WTC11 (cell line): ENCODE measurements at regions not wholly inside any gene's neighbourhood (a gene's known extent, or its start where the extent isn't known, plus 50 kb on each side); places are given as distances from the start of the nearest gene placed in this dataset.

Source experiments
- ATAC-seq: fragments of 200-7000 bp; cut with Tn5 transposase; 2 replicates; pipeline ENCODE4 v1.10.0; 2021; ENCODE audit warnings: mild to moderate bottlenecking, moderate library complexity
- CTCF ChIA-PET: fragments of 300-600 bp; sonication (Branson Sonifier 250); formaldehyde crosslinking; loops from one replicate; lab custom pipeline; 2021; ENCODE audit warnings: antibody characterized with exemption; lab: Charles Lee
- POLR2A ChIA-PET: fragments of 350-600 bp; sonication (Branson Sonifier 250); formaldehyde crosslinking; loops from one replicate; lab custom pipeline; 2021; ENCODE audit warnings: antibody characterized with exemption; lab: Charles Lee
- DNase-seq: peaks from one replicate; pipeline ENCODE4 v3.0.0; 2021; ENCODE audit warnings: low spot score
- H3K27ac Mint-ChIP-seq: 2 replicates; pipeline ENCODE4 v1.8.0; 2021; ENCODE audit warnings: mixed read lengths
- H3K27me3 Mint-ChIP-seq: 2 replicates; pipeline ENCODE4 v1.8.0; 2021; ENCODE audit warnings: low read depth, mild to moderate bottlenecking, moderate library complexity, mixed read lengths
- H3K36me3 Mint-ChIP-seq: 2 replicates; pipeline ENCODE4 v1.8.0; 2021; ENCODE audit warnings: mixed read lengths
- H3K4me1 Mint-ChIP-seq: 2 replicates; pipeline ENCODE4 v1.8.0; 2022; ENCODE audit warnings: mixed read lengths
- H3K4me3 Mint-ChIP-seq: 2 replicates; pipeline ENCODE4 v1.8.0; 2021; ENCODE audit warnings: mild to moderate bottlenecking, moderate library complexity, mixed read lengths
- H3K9me3 Mint-ChIP-seq: 2 replicates; pipeline ENCODE4 v1.8.0; 2021; ENCODE audit warnings: mixed read lengths
- ATF3 ChIP-seq: sonication (generic); formaldehyde crosslinking; conservative IDR thresholded peaks from 2 replicates; pipeline ENCODE4 v1.8.1; 2022; ENCODE audit warnings: mild to moderate bottlenecking, missing genetic modification reagents
- ERG ChIP-seq: fragments of 250-450 bp; sonication (Bioruptor Pico); IDR thresholded peaks from 2 replicates; pipeline ENCODE4 v1.8.0; 2021; ENCODE audit warnings: mild to moderate bottlenecking
- ETV6 ChIP-seq: sonication (generic); formaldehyde crosslinking; IDR thresholded peaks from 2 replicates; pipeline ENCODE4 v1.8.1; 2022; ENCODE audit warnings: mild to moderate bottlenecking, missing genetic modification reagents
- FOXK1 ChIP-seq: sonication (generic); formaldehyde crosslinking; IDR thresholded peaks from 2 replicates; pipeline ENCODE4 v1.8.0; 2022; ENCODE audit warnings: mild to moderate bottlenecking, moderate library complexity, missing genetic modification reagents
- GABPB1 ChIP-seq: sonication (generic); formaldehyde crosslinking; IDR thresholded peaks from 2 replicates; pipeline ENCODE4 v1.8.1; 2023; ENCODE audit warnings: mild to moderate bottlenecking, missing genetic modification reagents
- GRHL2 ChIP-seq: fragments of 250-450 bp; sonication (Bioruptor Pico); IDR thresholded peaks from 2 replicates; pipeline ENCODE4 v1.8.0; 2022; ENCODE audit warnings: mild to moderate bottlenecking, moderate library complexity; ENCODE audit not compliant: insufficient replicate concordance, severe bottlenecking
- HMGA2 ChIP-seq: fragments of 250-450 bp; sonication (Bioruptor Pico); IDR thresholded peaks from 2 replicates; pipeline ENCODE4 v1.4.0; 2021; ENCODE audit warnings: mild to moderate bottlenecking, moderate library complexity
- IRF2 ChIP-seq: sonication (generic); formaldehyde crosslinking; IDR thresholded peaks from 2 replicates; pipeline ENCODE4 v1.8.0; 2022; ENCODE audit warnings: low read depth, missing genetic modification reagents, borderline replicate concordance
- MLX ChIP-seq: sonication (generic); formaldehyde crosslinking; IDR thresholded peaks from 2 replicates; pipeline ENCODE4 v1.8.1; 2023; ENCODE audit warnings: mild to moderate bottlenecking, missing genetic modification reagents, moderate library complexity
- NFE2L1 ChIP-seq: sonication (generic); formaldehyde crosslinking; IDR thresholded peaks from 2 replicates; pipeline ENCODE4 v1.8.1; 2023; ENCODE audit warnings: missing genetic modification reagents
- NR3C1 ChIP-seq: sonication (generic); formaldehyde crosslinking; conservative IDR thresholded peaks from 2 replicates; pipeline ENCODE4 v1.8.1; 2023; ENCODE audit warnings: low read depth, mild to moderate bottlenecking, missing genetic modification reagents
- PRDM15 ChIP-seq: sonication (generic); formaldehyde crosslinking; IDR thresholded peaks from 2 replicates; pipeline ENCODE4 v1.8.0; 2022; ENCODE audit warnings: missing genetic modification reagents
- PRRX2 ChIP-seq: fragments of 250-450 bp; sonication (Bioruptor Pico); IDR thresholded peaks from 2 replicates; pipeline ENCODE4 v1.8.0; 2021; ENCODE audit warnings: mild to moderate bottlenecking
- RORB ChIP-seq: fragments of 250-450 bp; sonication (Bioruptor Pico); IDR thresholded peaks from 2 replicates; pipeline ENCODE4 v1.9.0; 2021; ENCODE audit warnings: mild to moderate bottlenecking
- SMAD3 ChIP-seq: sonication (generic); formaldehyde crosslinking; IDR thresholded peaks from 2 replicates; pipeline ENCODE4 v1.8.0; 2022; ENCODE audit warnings: missing genetic modification reagents, mild to moderate bottlenecking, borderline replicate concordance
- SP1 ChIP-seq: sonication (generic); formaldehyde crosslinking; conservative IDR thresholded peaks from 2 replicates; pipeline ENCODE4 v1.8.1; 2022; ENCODE audit warnings: missing genetic modification reagents
- TCF7 ChIP-seq: sonication (generic); formaldehyde crosslinking; IDR thresholded peaks from 2 replicates; pipeline ENCODE4 v1.8.0; 2022; ENCODE audit warnings: mild to moderate bottlenecking, low read depth, missing genetic modification reagents, moderate library complexity
- TEAD4 ChIP-seq: sonication (generic); formaldehyde crosslinking; IDR thresholded peaks from 2 replicates; pipeline ENCODE4 v1.8.0; 2022; ENCODE audit warnings: mild to moderate bottlenecking, missing genetic modification reagents
- USF2 ChIP-seq: sonication (generic); formaldehyde crosslinking; IDR thresholded peaks from 2 replicates; pipeline ENCODE4 v1.8.1; 2023; ENCODE audit warnings: mild to moderate bottlenecking, missing genetic modification reagents, moderate library complexity
- ZNF232 ChIP-seq: sonication (generic); formaldehyde crosslinking; IDR thresholded peaks from 2 replicates; pipeline ENCODE4 v1.8.0; 2022; ENCODE audit warnings: mild to moderate bottlenecking, missing genetic modification reagents
- ZNF423 ChIP-seq: fragments of 250-450 bp; sonication (Bioruptor Pico); IDR thresholded peaks from 2 replicates; pipeline ENCODE4 v2.1.2; 2022; ENCODE audit warnings: mild to moderate bottlenecking, moderate library complexity
- ZNF512 ChIP-seq: sonication (generic); formaldehyde crosslinking; IDR thresholded peaks from 2 replicates; pipeline ENCODE4 v1.8.1; 2022; ENCODE audit warnings: missing genetic modification reagents, borderline replicate concordance
- ZSCAN18 ChIP-seq: fragments of 250-450 bp; sonication (Bioruptor Pico); IDR thresholded peaks from 2 replicates; pipeline ENCODE4 v2.1.2; 2022; ENCODE audit warnings: mild to moderate bottlenecking, moderate library complexity

- ChIA-PET CTCF (no interaction called here), POLR2A (no interaction called here)
- DNase-seq (no peak), ATAC-seq (no peak)
- Mint-ChIP-seq H3K27ac (no peak overlapping the region), H3K4me3 (no peak overlapping the region), H3K36me3 (no peaks in the 10 kb centered on the region), H3K4me1 (no peaks in the 10 kb centered on the region), H3K27me3 (no peaks in the 10 kb centered on the region), H3K9me3 (peaks cover 4% of the 10 kb centered on the region)
- no peak for TF ChIP-seq GRHL2 (CRISPR knock-in tag)
- no peak for TF ChIP-seq SP1 (CRISPR knock-in tag)
- no peak for TF ChIP-seq ERG (CRISPR knock-in tag)
- TF ChIP-seq ATF3 (CRISPR knock-in tag), result no peak
- TF ChIP-seq TCF7 (CRISPR knock-in tag), result no peak
- no peak for TF ChIP-seq PRRX2
- no peak for TF ChIP-seq ZNF512 (CRISPR knock-in tag)
- TF ChIP-seq HMGA2 (CRISPR knock-in tag), result no peak
- TF ChIP-seq MLX (CRISPR knock-in tag), result no peak
- no peak for TF ChIP-seq GABPB1 (CRISPR knock-in tag)
- no peak for TF ChIP-seq SMAD3
- no peak for TF ChIP-seq ZNF232 (CRISPR knock-in tag)
- TF ChIP-seq RORB (CRISPR knock-in tag), result no peak
- TF ChIP-seq ZSCAN18 (CRISPR knock-in tag), result no peak
- TF ChIP-seq NR3C1, result no peak
- TF ChIP-seq ZNF423, result no peak
Observed at GRCh38 chr7:85705076-85705475, 518.2 kb upstream of the SEMA3D start.

- Mint-ChIP-seq H3K4me3 (no peak overlapping the region), H3K27me3 (no peaks in the 10 kb centered on the region), H3K36me3 (no peaks in the 10 kb centered on the region), H3K27ac (no peak overlapping the region), H3K4me1 (no peaks in the 10 kb centered on the region), H3K9me3 (peaks cover 4% of the 10 kb centered on the region)
- ATAC-seq, result no peak
- POLR2A ChIA-PET, result no interaction called here
- CTCF ChIA-PET, result no interaction called here
- no peak for DNase-seq
- no peak for TF ChIP-seq ZNF423
- no peak for TF ChIP-seq FOXK1
- no peak for TF ChIP-seq TEAD4 (CRISPR knock-in tag)
- no peak for TF ChIP-seq NR3C1
- no peak for TF ChIP-seq ZNF232 (CRISPR knock-in tag)
- TF ChIP-seq IRF2 (CRISPR knock-in tag), result no peak
Observed at GRCh38 chr7:85703251-85704010, 516.6 kb upstream of the SEMA3D start.

GRCh38 chr7:85702348-85702747, 515.5 kb upstream of the SEMA3D start:
- Mint-ChIP-seq H3K27ac (no peak overlapping the region), H3K4me1 (no peaks in the 10 kb centered on the region), H3K36me3 (no peaks in the 10 kb centered on the region), H3K4me3 (no peak overlapping the region), H3K9me3 (peaks cover 4% of the 10 kb centered on the region), H3K27me3 (no peaks in the 10 kb centered on the region)
- DNase-seq (no peak), ATAC-seq (no peak)
- ChIA-PET POLR2A (no interaction called here), CTCF (no interaction called here)
- TF ChIP-seq NFE2L1 (CRISPR knock-in tag) (no peak), SMAD3 (no peak), PRDM15 (no peak), ETV6 (CRISPR knock-in tag) (no peak), USF2 (CRISPR knock-in tag) (no peak), NR3C1 (no peak), FOXK1 (no peak)
